ENCODE measurements at regions not wholly inside any gene's neighbourhood (a gene's known extent, or its start where the extent isn't known, plus 50 kb on each side); places are given as distances from the start of the nearest gene placed in this dataset.

DNA sequence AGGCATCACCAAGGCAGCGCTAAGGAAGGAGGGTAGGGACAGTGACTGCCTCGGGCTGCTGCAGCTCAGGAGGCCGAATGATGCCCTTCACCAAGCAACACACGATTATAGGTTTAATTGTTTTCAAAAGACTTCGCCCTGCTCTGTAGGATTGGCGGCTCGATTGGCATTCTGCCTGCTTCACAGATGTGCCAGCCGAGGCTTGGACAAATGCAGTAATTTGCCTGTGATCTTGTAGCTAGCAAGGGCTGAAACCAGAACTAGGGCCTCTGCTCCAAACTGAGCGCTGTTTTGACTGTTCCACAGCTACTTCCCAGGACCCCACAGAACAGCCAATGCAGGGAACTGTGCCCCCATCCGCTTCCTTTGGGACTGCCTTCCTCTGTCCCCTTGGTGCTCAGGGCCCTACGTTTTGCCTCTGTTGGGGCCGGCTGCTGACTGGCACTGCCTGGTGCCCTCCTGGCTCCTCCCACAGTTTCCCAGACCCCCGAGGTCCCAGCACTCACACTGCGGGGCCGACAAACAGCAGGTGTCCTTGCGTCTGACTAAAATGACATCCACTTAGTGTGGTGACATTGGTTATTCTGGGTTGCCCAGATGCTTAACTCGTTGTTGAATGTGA, 62.6 kb upstream of the EN2 start:
- TF ChIP-seq, protein P1, sequence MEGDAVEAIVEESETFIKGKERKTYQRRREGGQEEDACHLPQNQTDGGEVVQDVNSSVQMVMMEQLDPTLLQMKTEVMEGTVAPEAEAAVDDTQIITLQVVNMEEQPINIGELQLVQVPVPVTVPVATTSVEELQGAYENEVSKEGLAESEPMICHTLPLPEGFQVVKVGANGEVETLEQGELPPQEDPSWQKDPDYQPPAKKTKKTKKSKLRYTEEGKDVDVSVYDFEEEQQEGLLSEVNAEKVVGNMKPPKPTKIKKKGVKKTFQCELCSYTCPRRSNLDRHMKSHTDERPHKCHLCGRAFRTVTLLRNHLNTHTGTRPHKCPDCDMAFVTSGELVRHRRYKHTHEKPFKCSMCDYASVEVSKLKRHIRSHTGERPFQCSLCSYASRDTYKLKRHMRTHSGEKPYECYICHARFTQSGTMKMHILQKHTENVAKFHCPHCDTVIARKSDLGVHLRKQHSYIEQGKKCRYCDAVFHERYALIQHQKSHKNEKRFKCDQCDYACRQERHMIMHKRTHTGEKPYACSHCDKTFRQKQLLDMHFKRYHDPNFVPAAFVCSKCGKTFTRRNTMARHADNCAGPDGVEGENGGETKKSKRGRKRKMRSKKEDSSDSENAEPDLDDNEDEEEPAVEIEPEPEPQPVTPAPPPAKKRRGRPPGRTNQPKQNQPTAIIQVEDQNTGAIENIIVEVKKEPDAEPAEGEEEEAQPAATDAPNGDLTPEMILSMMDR (IDR thresholded peaks at IDR 0.05), result no peak
- no peak for TF ChIP-seq EZH2phosphoT487 (IDR thresholded peaks at IDR 0.05)
